ENCODE measurements at regions not wholly inside any gene's neighbourhood (a gene's known extent, or its start where the extent isn't known, plus 50 kb on each side); places are given as distances from the start of the nearest gene placed in this dataset.
"Not testable (repeated sequence)": the region's sequence is repeated elsewhere in the genome, so short reads cannot be mapped to it uniquely, and the experiment has no call there.

DNA sequence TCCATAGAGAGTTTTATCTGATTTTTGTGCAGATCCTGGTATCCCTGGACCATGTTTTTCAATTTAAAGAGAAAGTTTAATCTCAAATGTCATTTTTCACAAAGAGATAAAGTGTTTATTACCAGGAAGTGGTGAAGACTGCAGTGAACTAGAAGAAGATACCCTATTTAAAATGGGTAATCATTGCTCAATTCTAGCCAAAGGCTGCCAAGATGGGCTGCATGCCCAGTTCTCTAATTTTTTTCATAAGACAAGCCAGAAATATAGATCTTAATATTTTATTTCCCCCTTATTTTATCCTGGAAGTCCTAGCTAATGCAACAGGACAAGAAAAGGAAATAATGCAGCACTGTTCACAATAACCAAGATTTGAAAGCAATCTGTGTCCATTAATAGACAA lies 343.5 kb downstream of the PCNX1 start:
- Histone ChIP-seq H3K36me3 (ENCODE audit: insufficient read depth, low read length) (no peaks in the 10 kb centered on the region), H2AFZ (ENCODE audit: low read depth, low read length) (no peak overlapping the region), H3K27ac (ENCODE audit: low read length) (no peak overlapping the region), H3K27me3 (ENCODE audit: insufficient read depth, low read depth, low read length) (no peaks in the 10 kb centered on the region), H3K4me2 (ENCODE audit: low read length) (no peak overlapping the region), H3K9me2 (ENCODE audit: insufficient read depth, low read length) (no peaks in the 10 kb centered on the region), H3K4me3 (ENCODE audit: low read length) (no peak overlapping the region), H3K9me3 (ENCODE audit: low read length) (peaks cover 3% of the 10 kb centered on the region), H3K79me2 (replicated peaks; ENCODE audit: insufficient read depth, low read length) (no peaks in the 10 kb centered on the region), H3K9ac (ENCODE audit: low read length) (no peak overlapping the region), H3F3A (ENCODE audit: insufficient read depth, low read length, poor library complexity, severe bottlenecking) (no peaks in the 10 kb centered on the region), H4K20me1 (ENCODE audit: insufficient read depth) (no peaks in the 10 kb centered on the region)
- TF ChIP-seq MXI1 (conservative IDR thresholded peaks at IDR 0.05; ENCODE audit: poor library complexity, severe bottlenecking) (no peak), SMC3 (conservative IDR thresholded peaks at IDR 0.05; ENCODE audit: poor library complexity) (no peak), EP300 (conservative IDR thresholded peaks at IDR 0.05; ENCODE audit: poor library complexity, severe bottlenecking) (no peak), TAF1 (IDR thresholded peaks at IDR 0.05; ENCODE audit: low read depth) (no peak), RAD21 (conservative IDR thresholded peaks at IDR 0.05) (no peak), POLR2AphosphoS5 (IDR thresholded peaks at IDR 0.05) (no peak), EZH2 (IDR thresholded peaks at IDR 0.05; ENCODE audit: borderline replicate concordance, insufficient read depth, low read length, poor library complexity, severe bottlenecking) (no peak), REST (IDR thresholded peaks at IDR 0.05; ENCODE audit: borderline replicate concordance) (no peak)
- TF ChIP-seq, protein P1, sequence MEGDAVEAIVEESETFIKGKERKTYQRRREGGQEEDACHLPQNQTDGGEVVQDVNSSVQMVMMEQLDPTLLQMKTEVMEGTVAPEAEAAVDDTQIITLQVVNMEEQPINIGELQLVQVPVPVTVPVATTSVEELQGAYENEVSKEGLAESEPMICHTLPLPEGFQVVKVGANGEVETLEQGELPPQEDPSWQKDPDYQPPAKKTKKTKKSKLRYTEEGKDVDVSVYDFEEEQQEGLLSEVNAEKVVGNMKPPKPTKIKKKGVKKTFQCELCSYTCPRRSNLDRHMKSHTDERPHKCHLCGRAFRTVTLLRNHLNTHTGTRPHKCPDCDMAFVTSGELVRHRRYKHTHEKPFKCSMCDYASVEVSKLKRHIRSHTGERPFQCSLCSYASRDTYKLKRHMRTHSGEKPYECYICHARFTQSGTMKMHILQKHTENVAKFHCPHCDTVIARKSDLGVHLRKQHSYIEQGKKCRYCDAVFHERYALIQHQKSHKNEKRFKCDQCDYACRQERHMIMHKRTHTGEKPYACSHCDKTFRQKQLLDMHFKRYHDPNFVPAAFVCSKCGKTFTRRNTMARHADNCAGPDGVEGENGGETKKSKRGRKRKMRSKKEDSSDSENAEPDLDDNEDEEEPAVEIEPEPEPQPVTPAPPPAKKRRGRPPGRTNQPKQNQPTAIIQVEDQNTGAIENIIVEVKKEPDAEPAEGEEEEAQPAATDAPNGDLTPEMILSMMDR (IDR thresholded peaks at IDR 0.05; ENCODE audit: poor library complexity, severe bottlenecking): no peak

- not testable (repeated sequence) for H3K4me3 ChIP-seq (ENCODE audit: low read length); H3K79me2 ChIP-seq (replicated peaks; ENCODE audit: insufficient read depth, low read length); H3K4me2 ChIP-seq (ENCODE audit: low read length); H3K9me2 ChIP-seq (ENCODE audit: insufficient read depth, low read length); H2AFZ ChIP-seq (ENCODE audit: low read depth, low read length); H3K9me3 ChIP-seq (ENCODE audit: low read length); H3K27ac ChIP-seq (ENCODE audit: low read length); H3K9ac ChIP-seq (ENCODE audit: low read length); H3K36me3 ChIP-seq (ENCODE audit: insufficient read depth, low read length); H3F3A ChIP-seq (ENCODE audit: insufficient read depth, low read length, poor library complexity, severe bottlenecking); H4K20me1 ChIP-seq (ENCODE audit: insufficient read depth); H3K27me3 ChIP-seq (ENCODE audit: insufficient read depth, low read depth, low read length)
These were observed 346.9 kb downstream of the PCNX1 start for GRCh38 chr14:71254091-71254719.

- no peaks in the 10 kb centered on the region for H3K27me3 ChIP-seq (ENCODE audit: insufficient read depth, low read depth, low read length)
- no peaks in the 10 kb centered on the region for H3K36me3 ChIP-seq (ENCODE audit: insufficient read depth, low read length)
- H2AFZ ChIP-seq (ENCODE audit: low read depth, low read length): no peak overlapping the region
- no peak overlapping the region for H3K4me2 ChIP-seq (ENCODE audit: low read length)
- H3K9ac ChIP-seq (ENCODE audit: low read length): no peak overlapping the region
- no peaks in the 10 kb centered on the region for H4K20me1 ChIP-seq (ENCODE audit: insufficient read depth)
- H3F3A ChIP-seq (ENCODE audit: insufficient read depth, low read length, poor library complexity, severe bottlenecking): no peaks in the 10 kb centered on the region
- H3K4me3 ChIP-seq (ENCODE audit: low read length): no peak overlapping the region
- H3K27ac ChIP-seq (ENCODE audit: low read length): no peak overlapping the region
- TF ChIP-seq REST (IDR thresholded peaks at IDR 0.05; ENCODE audit: borderline replicate concordance) (no peak), POLR2AphosphoS5 (IDR thresholded peaks at IDR 0.05) (no peak), SMC3 (conservative IDR thresholded peaks at IDR 0.05; ENCODE audit: poor library complexity) (no peak), TAF1 (IDR thresholded peaks at IDR 0.05; ENCODE audit: low read depth) (no peak), RAD21 (conservative IDR thresholded peaks at IDR 0.05) (no peak), EP300 (conservative IDR thresholded peaks at IDR 0.05; ENCODE audit: poor library complexity, severe bottlenecking) (no peak), MXI1 (conservative IDR thresholded peaks at IDR 0.05; ENCODE audit: poor library complexity, severe bottlenecking) (no peak), EZH2 (IDR thresholded peaks at IDR 0.05; ENCODE audit: borderline replicate concordance, insufficient read depth, low read length, poor library complexity, severe bottlenecking) (no peak)
- TF ChIP-seq, protein P1 (IDR thresholded peaks at IDR 0.05; ENCODE audit: poor library complexity, severe bottlenecking): no peak
- H3K79me2 ChIP-seq (replicated peaks; ENCODE audit: insufficient read depth, low read length): no peaks in the 10 kb centered on the region
- peaks cover 5% of the 10 kb centered on the region for H3K9me3 ChIP-seq (ENCODE audit: low read length)
- H3K9me2 ChIP-seq (ENCODE audit: insufficient read depth, low read length): no peaks in the 10 kb centered on the region
These were observed 353.9 kb downstream of the PCNX1 start for GRCh38 chr14:71261206-71261605.
